Heart left ventricle (tissue), 13 donors: ENCODE measurements at regions not wholly inside any gene's neighbourhood (a gene's known extent, or its start where the extent isn't known, plus 50 kb on each side); places are given as distances from the start of the nearest gene placed in this dataset.

Source experiments
- CTCF ChIP-seq, 12 donors: fragments of 200-600 bp; sonication (generic) in 4 of 12; IDR thresholded peaks; one replicate each; pipeline versions ENCODE4 v1.5.0 to v1.8.0; 2018 to 2022; ENCODE audit warnings: antibody characterized with exemption in 12 of 12, mild to moderate bottlenecking in 5 of 12
- POLR2A ChIP-seq, 2 donors: fragments of 450-650 bp; IDR thresholded peaks; one replicate each; pipeline ENCODE4 v1.6.1; 2017; ENCODE audit warnings: antibody characterized with exemption in 2 of 2, mild to moderate bottlenecking in 2 of 2, moderate library complexity in 2 of 2
- donor health status: ischemic (EF 13 %, LVEDD 7.1; RV severe dilation, severe dysfunction).
- donor health status: DM: no; HTN: yes; CAD: no.
- donor health status: DM: no; HTN: no; CAD: no.
- donor health status: ischemic (EF 25% LVEDD 6.9; RV normal size, moderate dysfunction).
- donor health status: ischemic (EF 25% LVEDD 5.7; RV mildly dilated, moderate dysfunction).
- donor health status: ischemic (EF 35%, LVEDD 5.7; RV mildly dilated, moderate dysfunction).
- donor health status: nonischemic (EF 11% LVEDD 7.7; RV severe dilation, severe dysfunction).
- donor health status: DM: yes; HTN: yes; CAD: no.
- donor health status: PGD.
- donor health status: ischemic (EF 29% LVEDD 5.4; RV normal size, mild dysfunction).
- donor health status: nonischemic (EF 23%, LVEDD 6.1; RV moderate dilation, normal function).

DNA sequence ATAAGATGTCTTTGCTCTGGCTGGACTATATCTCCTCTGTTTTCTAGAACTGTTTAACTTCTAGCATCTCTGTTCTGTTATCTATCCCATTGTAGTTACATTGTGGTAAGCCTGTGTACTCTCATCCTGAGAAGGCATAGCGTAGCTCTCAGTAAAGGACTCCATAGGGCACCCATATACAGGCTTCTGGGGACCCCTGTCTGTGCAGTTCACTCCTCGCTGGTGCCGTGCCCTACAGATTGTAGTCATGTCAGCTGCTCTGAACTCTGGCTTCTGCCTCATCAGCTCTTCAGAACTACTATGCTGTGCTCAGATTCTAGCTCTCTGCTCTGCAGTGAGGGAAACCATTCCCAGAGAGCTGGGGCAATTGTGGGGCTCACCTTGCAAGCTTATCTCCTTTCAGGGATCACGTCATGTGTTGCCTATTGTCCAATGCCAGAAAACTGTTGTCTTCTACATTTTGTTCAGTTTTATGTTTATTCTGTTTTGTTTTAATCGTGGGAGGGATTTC lies 181.3 kb upstream of the USP24 start:
- no peak for TF ChIP-seq CTCF (IDR thresholded peaks at IDR 0.05)
- TF ChIP-seq POLR2A (IDR thresholded peaks at IDR 0.05), result no peak
